Lower lobe of right lung (tissue), 2 donors: ENCODE measurements at regions not wholly inside any gene's neighbourhood (a gene's known extent, or its start where the extent isn't known, plus 50 kb on each side); places are given as distances from the start of the nearest gene placed in this dataset.
"Not testable (repeated sequence)": the region's sequence is repeated elsewhere in the genome, so short reads cannot be mapped to it uniquely, and the experiment has no call there.

Experiments used
- ATAC-seq, 2 donors: fragments of 200-7000 bp; cut with Tn5 transposase; one replicate each; pipeline ENCODE4 v1.9.1; 2020 to 2022; ENCODE audit warnings: mild to moderate bottlenecking in 2 of 2, moderate library complexity in 2 of 2
- DNase-seq: peaks from one replicate; pipeline ENCODE4 v3.0.0-alpha.2; 2020
- H3K27ac ChIP-seq: fragments of 200-600 bp; one replicate; pipeline ENCODE4 v1.8.0; 2022
- H3K27me3 ChIP-seq: fragments of 200-600 bp; one replicate; pipeline ENCODE4 v1.8.0; 2022; ENCODE audit warnings: low read depth
- H3K36me3 ChIP-seq: fragments of 200-600 bp; one replicate; pipeline ENCODE4 v1.8.0; 2022; ENCODE audit warnings: mild to moderate bottlenecking
- H3K4me1 ChIP-seq: fragments of 200-600 bp; one replicate; pipeline ENCODE4 v1.8.0; 2022
- H3K4me3 ChIP-seq: fragments of 200-600 bp; one replicate; pipeline ENCODE4 v1.8.0; 2022; ENCODE audit warnings: mild to moderate bottlenecking
- H3K9me3 ChIP-seq: fragments of 200-600 bp; one replicate; pipeline ENCODE4 v1.8.0; 2022
- intact Hi-C: fragments of 100-400 bp; cut with DNase I; formaldehyde crosslinking; loops from one replicate; pipeline ENCODE4 v1.11.0; 2022
- TF ChIP-seq, protein P1 (sequence below): fragments of 200-600 bp; IDR thresholded peaks from one replicate; pipeline ENCODE4 v1.8.0; 2022; ENCODE audit warnings: antibody characterized with exemption, mild to moderate bottlenecking
- donor health status: DM: no; HTN: yes; CAD: no; lungs with severe emphysema.

DNA sequence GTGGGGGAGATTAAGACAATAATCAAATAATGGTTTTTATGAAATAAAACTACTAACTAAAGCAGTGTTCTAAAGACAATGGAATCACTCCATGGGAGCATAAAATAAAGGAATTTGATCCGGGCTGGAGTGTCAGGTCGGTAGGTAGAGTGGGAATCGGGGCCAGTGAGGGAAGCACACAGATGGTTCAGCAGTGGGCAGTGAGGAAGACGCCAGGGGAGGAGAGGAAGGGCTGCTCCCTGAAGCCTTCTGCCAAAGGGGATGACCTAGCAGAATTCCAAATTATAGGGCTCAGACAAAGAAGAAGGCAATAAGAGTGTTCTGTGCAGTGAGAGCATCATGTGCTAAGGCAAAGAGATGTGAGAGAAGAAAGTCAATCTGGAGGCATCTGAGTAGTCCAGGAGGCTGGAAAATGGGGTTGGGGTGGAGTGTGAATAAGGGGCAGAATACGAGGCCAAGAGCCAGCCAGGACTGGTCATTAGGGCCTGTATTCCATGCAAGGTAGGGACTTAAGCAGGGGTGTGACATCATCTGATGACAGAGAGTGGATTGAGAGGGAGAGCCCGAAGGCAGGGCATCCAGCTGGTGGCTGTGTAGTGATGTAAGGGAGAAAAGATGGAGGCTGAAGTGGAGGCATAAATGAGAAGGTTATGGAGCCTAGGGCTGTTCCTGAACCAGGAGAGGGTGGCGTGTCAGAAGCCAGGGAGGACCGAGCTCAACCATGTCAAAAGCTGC is 137.6 kb downstream of the COPRS start:
- ATAC-seq = no peak
- H3K9me3 ChIP-seq = no peaks in the 10 kb centered on the region

GRCh38 chr17:31717251-31717650 is 141.8 kb downstream of the COPRS start:
- DNase-seq = peak; percentile 71
- H3K9me3 ChIP-seq, intact Hi-C loops: not testable (repeated sequence)

More for the DNA sequence above, 137.6 kb downstream of the COPRS start:
- Histone ChIP-seq H3K4me3 (no peak overlapping the region), H3K27me3 (no peaks in the 10 kb centered on the region), H3K4me1 (peaks cover 4% of the 10 kb centered on the region), H3K36me3 (no peaks in the 10 kb centered on the region), H3K27ac (no peak overlapping the region)
- no peak for DNase-seq
- intact Hi-C loops = no loop called here
- TF ChIP-seq, protein P1, sequence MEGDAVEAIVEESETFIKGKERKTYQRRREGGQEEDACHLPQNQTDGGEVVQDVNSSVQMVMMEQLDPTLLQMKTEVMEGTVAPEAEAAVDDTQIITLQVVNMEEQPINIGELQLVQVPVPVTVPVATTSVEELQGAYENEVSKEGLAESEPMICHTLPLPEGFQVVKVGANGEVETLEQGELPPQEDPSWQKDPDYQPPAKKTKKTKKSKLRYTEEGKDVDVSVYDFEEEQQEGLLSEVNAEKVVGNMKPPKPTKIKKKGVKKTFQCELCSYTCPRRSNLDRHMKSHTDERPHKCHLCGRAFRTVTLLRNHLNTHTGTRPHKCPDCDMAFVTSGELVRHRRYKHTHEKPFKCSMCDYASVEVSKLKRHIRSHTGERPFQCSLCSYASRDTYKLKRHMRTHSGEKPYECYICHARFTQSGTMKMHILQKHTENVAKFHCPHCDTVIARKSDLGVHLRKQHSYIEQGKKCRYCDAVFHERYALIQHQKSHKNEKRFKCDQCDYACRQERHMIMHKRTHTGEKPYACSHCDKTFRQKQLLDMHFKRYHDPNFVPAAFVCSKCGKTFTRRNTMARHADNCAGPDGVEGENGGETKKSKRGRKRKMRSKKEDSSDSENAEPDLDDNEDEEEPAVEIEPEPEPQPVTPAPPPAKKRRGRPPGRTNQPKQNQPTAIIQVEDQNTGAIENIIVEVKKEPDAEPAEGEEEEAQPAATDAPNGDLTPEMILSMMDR = no peak

GRCh38 chr17:31715446-31715845 is 143.6 kb downstream of the COPRS start:
- ATAC-seq = peak in 1 of 2 donors; percentile 52

More at GRCh38 chr17:31717251-31717650, 141.8 kb downstream of the COPRS start:
- not testable (repeated sequence) for H3K27me3 ChIP-seq, ATAC-seq, H3K4me3 ChIP-seq, H3K36me3 ChIP-seq, H3K4me1 ChIP-seq, H3K27ac ChIP-seq

GRCh38 chr17:31704483-31704882 is 154.6 kb downstream of the COPRS start:
- TF ChIP-seq, protein P1 = no peak
- Histone ChIP-seq H3K9me3 (no peaks in the 10 kb centered on the region), H3K4me3 (no peak overlapping the region), H3K27ac (no peak overlapping the region), H3K36me3 (no peaks in the 10 kb centered on the region), H3K4me1 (no peaks in the 10 kb centered on the region), H3K27me3 (no peaks in the 10 kb centered on the region)
- intact Hi-C loops = no loop called here
- no peak for DNase-seq
- no peak for ATAC-seq

More at GRCh38 chr17:31715446-31715845, 143.6 kb downstream of the COPRS start:
- no peak for DNase-seq
- no peaks in the 10 kb centered on the region for H3K9me3 ChIP-seq
- no peaks in the 10 kb centered on the region for H3K27me3 ChIP-seq
- no peaks in the 10 kb centered on the region for H3K4me1 ChIP-seq
- no peaks in the 10 kb centered on the region for H3K36me3 ChIP-seq
- TF ChIP-seq, protein P1 = no peak
- H3K4me3 ChIP-seq = no peak overlapping the region
- intact Hi-C loops = no loop called here
- H3K27ac ChIP-seq = no peak overlapping the region

- no peaks in the 10 kb centered on the region for H3K36me3 ChIP-seq
- H3K4me3 ChIP-seq = no peak overlapping the region
- no peaks in the 10 kb centered on the region for H3K4me1 ChIP-seq
- intact Hi-C loops = no loop called here
- ATAC-seq = no peak
- no peaks in the 10 kb centered on the region for H3K9me3 ChIP-seq
- TF ChIP-seq, protein P1 = no peak
- no peaks in the 10 kb centered on the region for H3K27me3 ChIP-seq
- DNase-seq = no peak
- no peak overlapping the region for H3K27ac ChIP-seq
Observed at GRCh38 chr17:31702041-31702440, 157.0 kb downstream of the COPRS start.

GRCh38 chr17:31700973-31701372 is 158.1 kb downstream of the COPRS start:
- intact Hi-C loops = no loop called here

More at GRCh38 chr17:31700973-31701372, 158.1 kb downstream of the COPRS start:
- TF ChIP-seq, protein P1 = no peak
- DNase-seq (no peak), ATAC-seq (no peak)
- no peaks in the 10 kb centered on the region for H3K9me3 ChIP-seq
- no peaks in the 10 kb centered on the region for H3K4me1 ChIP-seq
- H3K36me3 ChIP-seq = no peaks in the 10 kb centered on the region
- no peak overlapping the region for H3K4me3 ChIP-seq
- H3K27ac ChIP-seq = no peak overlapping the region
- no peaks in the 10 kb centered on the region for H3K27me3 ChIP-seq
